ENCODE measurements at regions not wholly inside any gene's neighbourhood (a gene's known extent, or its start where the extent isn't known, plus 50 kb on each side); places are given as distances from the start of the nearest gene placed in this dataset.

GRCh38 chr17:15892244-15892643 is 52.7 kb upstream of the ADORA2B start:
- no peaks in the 10 kb centered on the region for H3K36me3 Mint-ChIP-seq
- H3K4me1 Mint-ChIP-seq (ENCODE audit: unreplicated experiment) = peaks cover 17% of the 10 kb centered on the region
- DNase-seq (ENCODE audit: extremely low spot score, unreplicated experiment) = no peak
- H3K27ac Mint-ChIP-seq = peak overlapping the region; percentile 72
- H3K27me3 Mint-ChIP-seq = no peaks in the 10 kb centered on the region
- H3K4me3 Mint-ChIP-seq = no peak overlapping the region
- no peak for TF ChIP-seq CTCF (conservative IDR thresholded peaks at IDR 0.05)
- H3K9me3 Mint-ChIP-seq = no peaks in the 10 kb centered on the region

GRCh38 chr17:15892731-15893657 is 51.9 kb upstream of the ADORA2B start:
- no peaks in the 10 kb centered on the region for H3K27me3 Mint-ChIP-seq
- TF ChIP-seq CTCF (conservative IDR thresholded peaks at IDR 0.05) = no peak
- H3K36me3 Mint-ChIP-seq = no peaks in the 10 kb centered on the region
- no peaks in the 10 kb centered on the region for H3K9me3 Mint-ChIP-seq
- H3K4me3 Mint-ChIP-seq = peak overlapping the region; percentile 59
- peak overlapping the region; percentile 72 for H3K27ac Mint-ChIP-seq
- peaks cover 17% of the 10 kb centered on the region for H3K4me1 Mint-ChIP-seq (ENCODE audit: unreplicated experiment)
- DNase-seq (ENCODE audit: extremely low spot score, unreplicated experiment) = no peak

- H3K27ac Mint-ChIP-seq = peak overlapping the region; percentile 72
- H3K27me3 Mint-ChIP-seq = no peaks in the 10 kb centered on the region
- no peak overlapping the region for H3K4me3 Mint-ChIP-seq
- DNase-seq (ENCODE audit: extremely low spot score, unreplicated experiment) = no peak
- peaks cover 17% of the 10 kb centered on the region for H3K4me1 Mint-ChIP-seq (ENCODE audit: unreplicated experiment)
- no peak for TF ChIP-seq CTCF (conservative IDR thresholded peaks at IDR 0.05)
- H3K9me3 Mint-ChIP-seq = no peaks in the 10 kb centered on the region
- no peaks in the 10 kb centered on the region for H3K36me3 Mint-ChIP-seq
These were observed 51.3 kb upstream of the ADORA2B start for GRCh38 chr17:15893658-15894024.

GRCh38 chr17:15894258-15894657 is 50.7 kb upstream of the ADORA2B start:
- no peaks in the 10 kb centered on the region for H3K27me3 Mint-ChIP-seq
- H3K27ac Mint-ChIP-seq = peak overlapping the region; percentile 3
- no peaks in the 10 kb centered on the region for H3K9me3 Mint-ChIP-seq
- no peak for DNase-seq (ENCODE audit: extremely low spot score, unreplicated experiment)
- no peak overlapping the region for H3K4me3 Mint-ChIP-seq
- peaks cover 17% of the 10 kb centered on the region for H3K4me1 Mint-ChIP-seq (ENCODE audit: unreplicated experiment)
- TF ChIP-seq CTCF (conservative IDR thresholded peaks at IDR 0.05) = no peak
- no peaks in the 10 kb centered on the region for H3K36me3 Mint-ChIP-seq

- no peak for TF ChIP-seq CTCF (conservative IDR thresholded peaks at IDR 0.05)
- no peaks in the 10 kb centered on the region for H3K9me3 Mint-ChIP-seq
- H3K27ac Mint-ChIP-seq = no peak overlapping the region
- peaks cover 17% of the 10 kb centered on the region for H3K4me1 Mint-ChIP-seq (ENCODE audit: unreplicated experiment)
- no peaks in the 10 kb centered on the region for H3K36me3 Mint-ChIP-seq
- no peak overlapping the region for H3K4me3 Mint-ChIP-seq
- H3K27me3 Mint-ChIP-seq = no peaks in the 10 kb centered on the region
- DNase-seq (ENCODE audit: extremely low spot score, unreplicated experiment) = no peak
These were observed 49.8 kb upstream of the ADORA2B start for GRCh38 chr17:15894913-15895658.

All from type B pancreatic cell (in vitro differentiated cells).